Astrocyte (in vitro differentiated cells and primary cell): ENCODE measurements at regions not wholly inside any gene's neighbourhood (a gene's known extent, or its start where the extent isn't known, plus 50 kb on each side); places are given as distances from the start of the nearest gene placed in this dataset.

Source experiments
- EZH2 ChIP-seq: IDR thresholded peaks from 2 replicates; pipeline ENCODE4 v1.6.1; 2012; ENCODE audit warnings: mild to moderate bottlenecking, low read length, inconsistent platforms; ENCODE audit not compliant: insufficient read depth
- TF ChIP-seq, protein P1 (sequence below): IDR thresholded peaks from 2 replicates; pipeline ENCODE4 v1.5.1; 2011; ENCODE audit warnings: low read depth, mild to moderate bottlenecking, inconsistent platforms, low read length, moderate library complexity; ENCODE audit not compliant: insufficient read depth

DNA sequence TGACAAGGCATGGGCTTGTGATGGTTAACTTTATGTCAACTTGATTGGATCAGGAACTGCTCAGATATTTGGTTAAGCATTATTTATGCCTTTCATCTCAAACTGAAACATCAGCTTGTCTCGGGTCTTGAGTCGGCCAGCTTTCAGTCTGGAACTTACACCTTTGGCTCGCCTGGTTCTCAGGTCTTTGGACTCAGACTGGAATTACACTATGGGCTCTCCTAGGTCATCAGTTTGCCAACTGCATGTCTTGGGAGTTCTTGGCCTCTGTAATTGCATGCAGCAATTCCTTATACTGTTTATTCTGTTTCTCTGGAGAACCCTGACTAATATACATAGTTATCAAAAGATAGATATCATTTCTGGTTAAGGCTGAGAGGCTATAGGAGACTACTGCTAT, 653.7 kb downstream of the ADGRL2 start:
- TF ChIP-seq EZH2, result no peak
- TF ChIP-seq, protein P1, sequence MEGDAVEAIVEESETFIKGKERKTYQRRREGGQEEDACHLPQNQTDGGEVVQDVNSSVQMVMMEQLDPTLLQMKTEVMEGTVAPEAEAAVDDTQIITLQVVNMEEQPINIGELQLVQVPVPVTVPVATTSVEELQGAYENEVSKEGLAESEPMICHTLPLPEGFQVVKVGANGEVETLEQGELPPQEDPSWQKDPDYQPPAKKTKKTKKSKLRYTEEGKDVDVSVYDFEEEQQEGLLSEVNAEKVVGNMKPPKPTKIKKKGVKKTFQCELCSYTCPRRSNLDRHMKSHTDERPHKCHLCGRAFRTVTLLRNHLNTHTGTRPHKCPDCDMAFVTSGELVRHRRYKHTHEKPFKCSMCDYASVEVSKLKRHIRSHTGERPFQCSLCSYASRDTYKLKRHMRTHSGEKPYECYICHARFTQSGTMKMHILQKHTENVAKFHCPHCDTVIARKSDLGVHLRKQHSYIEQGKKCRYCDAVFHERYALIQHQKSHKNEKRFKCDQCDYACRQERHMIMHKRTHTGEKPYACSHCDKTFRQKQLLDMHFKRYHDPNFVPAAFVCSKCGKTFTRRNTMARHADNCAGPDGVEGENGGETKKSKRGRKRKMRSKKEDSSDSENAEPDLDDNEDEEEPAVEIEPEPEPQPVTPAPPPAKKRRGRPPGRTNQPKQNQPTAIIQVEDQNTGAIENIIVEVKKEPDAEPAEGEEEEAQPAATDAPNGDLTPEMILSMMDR, result no peak
